ENCODE measurements at regions not wholly inside any gene's neighbourhood (a gene's known extent, or its start where the extent isn't known, plus 50 kb on each side); places are given as distances from the start of the nearest gene placed in this dataset.

DNA sequence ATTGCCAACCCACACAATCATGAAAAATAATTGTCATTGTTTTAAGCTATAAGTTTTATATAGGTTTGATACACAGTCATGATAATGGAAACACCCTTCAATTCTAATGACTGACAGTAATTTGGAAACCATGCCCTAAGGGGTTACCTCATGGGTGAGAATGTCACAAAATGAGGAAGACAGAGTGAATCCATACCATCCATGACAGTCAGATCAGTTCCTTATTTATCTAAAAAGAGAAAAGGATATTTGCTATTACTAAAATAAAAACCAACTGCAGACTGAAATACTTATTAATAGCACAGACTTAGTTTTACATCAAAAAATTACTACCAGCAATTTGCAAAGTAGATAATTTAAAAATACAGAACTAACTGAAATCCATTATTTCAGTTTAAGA, 437.8 kb downstream of the UTRN start:
- DNase-seq (ENCODE audit: low read depth, low spot score), result no peak

- no peak for DNase-seq (ENCODE audit: low read depth, low spot score)
Observed at GRCh38 chr6:144723431-144723830, 438.3 kb downstream of the UTRN start.

- DNase-seq (ENCODE audit: low read depth, low spot score), result no peak
Observed at GRCh38 chr6:144724818-144725217, 439.7 kb downstream of the UTRN start.

DNA sequence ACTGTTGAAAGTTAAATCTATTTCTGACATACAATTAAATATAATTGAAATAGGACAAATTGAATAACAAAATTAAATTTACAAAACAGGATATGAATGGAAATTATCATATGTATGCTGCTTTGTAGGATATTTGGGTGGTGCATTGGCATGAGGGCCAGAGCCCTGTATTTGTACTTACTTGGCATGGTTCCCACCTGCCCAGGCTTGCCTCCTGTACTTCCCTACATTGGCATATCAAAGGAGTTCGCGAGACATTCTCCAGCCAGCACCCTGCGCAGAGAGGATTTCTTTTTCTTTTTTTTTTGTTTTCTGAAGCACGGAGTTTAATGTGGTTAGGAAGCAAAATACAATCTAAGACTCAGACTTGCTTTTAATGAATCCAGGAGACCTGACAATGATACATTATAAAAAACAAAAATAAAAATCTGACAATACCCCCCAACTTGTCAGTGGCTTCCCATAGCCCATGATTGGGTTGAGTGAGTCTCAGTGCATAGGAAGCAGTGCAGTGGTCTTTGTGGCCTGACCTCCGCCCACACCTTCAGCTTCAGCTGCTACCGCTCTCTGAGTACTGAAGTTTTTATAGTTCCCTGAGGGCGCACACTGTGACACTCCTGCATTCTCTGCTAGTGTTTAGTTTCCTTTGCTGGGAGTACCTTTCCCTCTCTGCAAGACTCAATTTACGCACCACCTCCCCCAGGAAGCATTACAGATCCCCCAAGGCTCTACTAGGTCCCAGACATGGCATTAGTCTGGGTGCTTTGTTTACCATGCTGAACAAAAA, 440.8 kb downstream of the UTRN start:
- DNase-seq (ENCODE audit: low read depth, low spot score), result peak; percentile 51

DNA sequence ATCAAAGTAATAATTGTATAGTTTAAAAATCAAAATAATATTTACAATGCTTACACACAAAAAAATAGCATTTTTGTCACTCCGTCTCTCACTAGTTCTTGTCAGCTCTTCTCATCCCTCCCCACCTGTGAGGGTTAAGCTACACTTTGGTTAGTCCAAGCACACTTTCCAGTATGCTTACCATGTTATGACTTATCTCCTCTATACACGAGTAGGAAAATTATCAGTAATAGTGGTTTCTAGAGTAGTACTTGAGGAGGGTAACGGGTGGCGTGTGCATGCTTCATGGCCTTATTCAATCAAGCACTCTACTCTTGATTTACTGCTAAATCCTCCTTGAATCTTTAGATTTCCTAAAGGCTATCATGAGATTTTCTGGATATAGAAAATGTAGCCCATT, 443.7 kb downstream of the UTRN start:
- no peak for DNase-seq (ENCODE audit: low read depth, low spot score)

- no peak for DNase-seq (ENCODE audit: low read depth, low spot score)
Observed at GRCh38 chr6:144729502-144729901, 444.4 kb downstream of the UTRN start.

GRCh38 chr6:144730088-144730645, 445.0 kb downstream of the UTRN start:
- no peak for DNase-seq (ENCODE audit: low read depth, low spot score)

GRCh38 chr6:144731229-144731628, 446.1 kb downstream of the UTRN start:
- no peak for DNase-seq (ENCODE audit: low read depth, low spot score)

- no peak for DNase-seq (ENCODE audit: low read depth, low spot score)
Observed at GRCh38 chr6:144736763-144737162, 451.6 kb downstream of the UTRN start.

DNA sequence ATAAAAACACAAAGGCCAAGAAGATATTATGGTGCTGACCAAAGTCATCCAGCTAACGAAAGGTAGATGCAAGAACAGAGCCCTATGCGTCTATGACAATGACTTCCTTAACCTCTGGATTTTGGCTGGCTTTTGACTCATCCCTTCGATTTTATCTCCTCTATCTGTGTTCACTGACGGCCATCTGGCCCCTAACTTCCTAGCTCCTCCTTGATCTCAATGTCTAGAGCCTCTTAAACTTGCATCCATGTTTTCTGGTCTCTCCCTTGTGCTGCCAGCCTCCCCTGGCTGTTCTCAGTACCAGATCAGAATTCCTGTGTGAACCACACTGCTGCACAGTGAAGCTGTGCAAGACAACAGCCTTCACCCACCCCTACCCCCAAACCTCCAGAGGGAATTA, 452.9 kb downstream of the UTRN start:
- DNase-seq (ENCODE audit: low read depth, low spot score), result no peak

- DNase-seq (ENCODE audit: low read depth, low spot score), result no peak
Observed at GRCh38 chr6:144739873-144740272, 454.7 kb downstream of the UTRN start.

DNA sequence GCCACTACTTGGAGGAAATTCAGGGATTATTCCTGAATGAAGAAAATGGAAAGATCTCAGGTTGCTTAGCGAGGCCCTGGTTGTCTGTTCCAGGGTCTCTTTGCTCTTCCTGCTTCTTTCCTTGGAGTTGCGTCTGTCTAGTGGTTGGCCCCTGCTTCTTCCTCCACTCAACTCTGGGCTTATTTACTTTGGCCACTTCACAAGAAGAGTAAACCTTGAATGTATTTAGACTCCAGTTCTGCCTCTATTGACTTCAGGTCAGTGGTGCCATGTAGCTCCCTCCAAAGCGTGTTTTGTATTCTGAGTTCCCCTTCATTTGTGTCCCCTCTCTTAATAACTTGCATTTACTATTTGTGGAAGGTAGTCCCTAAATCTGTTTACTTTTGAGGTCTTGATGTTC, 456.5 kb downstream of the UTRN start:
- DNase-seq (ENCODE audit: low read depth, low spot score), result no peak

GRCh38 chr6:144742779-144743178, 457.6 kb downstream of the UTRN start:
- no peak for DNase-seq (ENCODE audit: low read depth, low spot score)

DNA sequence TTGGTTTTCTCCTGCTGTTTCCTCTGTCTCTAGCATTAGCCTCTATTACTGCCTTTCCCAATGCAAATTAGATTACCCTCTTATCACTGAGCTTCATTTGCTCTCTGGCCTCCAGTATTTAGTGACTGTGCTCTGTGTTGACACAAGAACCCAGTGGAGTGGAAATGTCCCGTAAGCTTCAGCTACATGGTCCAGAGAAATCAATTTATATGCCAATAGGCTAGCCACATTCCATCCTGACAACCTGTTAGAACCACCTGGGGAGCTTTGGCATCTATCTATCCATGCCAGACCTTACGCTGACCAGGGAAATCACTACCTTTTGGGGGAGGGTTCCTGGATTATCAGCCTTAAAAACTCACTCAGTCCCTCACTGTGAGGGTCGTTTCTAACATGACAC, 459.6 kb downstream of the UTRN start:
- DNase-seq (ENCODE audit: low read depth, low spot score), result no peak

DNA sequence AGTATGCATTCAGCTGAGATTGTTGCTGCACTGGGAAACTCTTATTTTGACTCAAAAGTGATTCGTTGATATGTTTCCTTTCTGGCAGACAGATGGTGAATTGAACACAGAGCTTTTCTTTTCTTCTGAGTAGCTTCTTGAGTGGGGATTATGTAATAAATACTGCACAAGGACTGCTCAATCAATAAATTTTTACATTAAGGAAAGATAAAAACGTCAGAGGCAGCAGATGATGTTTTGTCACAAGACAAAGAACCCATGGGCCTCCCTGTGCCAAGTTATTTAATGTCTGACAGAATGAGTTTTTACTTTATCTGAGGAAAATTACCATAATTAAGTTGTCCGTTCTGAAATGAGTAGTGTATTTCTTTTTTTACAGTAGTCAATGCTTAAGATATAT, 460.3 kb downstream of the UTRN start:
- DNase-seq (ENCODE audit: low read depth, low spot score), result no peak

GRCh38 chr6:144746902-144747469, 461.9 kb downstream of the UTRN start:
- DNase-seq (ENCODE audit: low read depth, low spot score), result no peak

DNA sequence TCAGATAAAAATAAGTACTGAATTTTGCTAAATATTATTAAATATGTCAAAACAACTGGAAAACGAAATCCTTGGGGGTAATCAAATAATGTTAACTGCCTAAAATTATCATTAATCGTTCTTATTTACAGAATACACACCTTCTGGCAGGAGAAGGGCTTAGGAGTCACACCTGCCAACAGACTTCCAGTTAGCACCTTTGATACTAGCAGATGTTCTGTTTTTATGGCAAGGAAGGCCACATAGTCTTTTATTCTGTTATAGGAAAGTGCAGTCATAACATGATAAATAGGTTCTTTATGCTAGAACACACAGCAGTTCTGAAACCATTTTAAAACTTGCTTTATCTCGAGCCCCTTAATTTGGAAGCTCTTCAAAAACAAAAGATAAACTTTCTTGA, 464.1 kb downstream of the UTRN start:
- no peak for DNase-seq (ENCODE audit: low read depth, low spot score)

- DNase-seq (ENCODE audit: low read depth, low spot score), result no peak
Observed at GRCh38 chr6:144753023-144753705, 468.0 kb downstream of the UTRN start.

DNA sequence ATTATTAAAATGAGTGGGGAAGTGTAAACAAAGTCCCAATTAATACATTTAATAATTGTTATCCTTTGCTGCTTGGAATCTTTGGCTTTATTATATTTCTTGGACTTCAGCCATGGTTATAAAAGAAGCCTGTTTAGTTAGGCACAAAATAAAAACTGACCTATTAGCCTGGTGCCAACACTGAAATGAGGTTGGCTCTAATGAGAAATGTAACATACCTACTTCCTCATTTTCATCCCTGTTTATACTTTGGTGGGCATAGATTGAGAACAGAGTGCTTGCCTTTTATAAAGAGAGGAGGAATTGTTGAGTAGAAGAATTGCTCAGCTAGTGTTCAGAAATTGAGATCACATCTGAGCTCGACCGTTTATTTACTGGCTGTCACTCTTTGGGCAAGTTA, 471.3 kb downstream of the UTRN start:
- no peak for DNase-seq (ENCODE audit: low read depth, low spot score)

DNA sequence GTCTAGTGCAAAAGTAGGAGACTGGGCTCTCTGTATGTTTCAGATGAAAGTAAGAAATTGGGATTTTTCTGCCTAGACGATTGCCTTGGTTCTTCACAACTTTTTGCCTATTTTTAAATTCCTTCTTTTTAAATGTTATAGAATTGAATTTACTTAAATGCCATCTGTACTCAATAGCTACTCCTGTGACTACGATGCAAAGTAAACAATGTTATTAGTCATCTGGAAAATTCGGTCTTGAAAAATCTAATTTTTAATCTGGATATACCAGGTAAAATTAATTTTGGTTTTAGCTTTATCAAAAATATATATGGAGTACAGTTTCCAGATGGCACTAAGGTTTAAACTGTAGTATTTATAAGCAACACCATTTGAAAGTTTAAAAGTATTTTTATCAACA, 472.2 kb downstream of the UTRN start:
- DNase-seq (ENCODE audit: low read depth, low spot score), result no peak

DNA sequence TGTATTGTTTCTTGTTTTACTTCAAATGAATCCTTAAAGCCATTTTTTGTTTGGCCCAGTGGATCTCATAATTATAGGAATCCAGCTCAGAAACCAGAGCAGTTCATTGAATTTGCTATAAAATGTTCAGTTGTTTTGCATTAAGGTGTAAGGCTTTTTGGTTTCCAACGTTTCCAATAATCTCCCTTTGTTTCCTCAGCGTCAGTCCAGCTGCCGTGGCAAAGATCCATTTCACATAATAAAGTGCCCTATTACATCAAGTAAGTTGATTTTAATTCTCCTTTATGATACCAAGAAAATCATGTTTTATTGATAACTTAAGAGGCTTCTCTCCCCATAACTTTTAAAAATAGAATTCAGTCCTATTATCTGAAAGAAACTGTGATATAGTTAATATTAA, 472.6 kb downstream of the UTRN start:
- DNase-seq (ENCODE audit: low read depth, low spot score), result no peak

GRCh38 chr6:144758602-144759001, 473.5 kb downstream of the UTRN start:
- DNase-seq (ENCODE audit: low read depth, low spot score), result no peak

DNA sequence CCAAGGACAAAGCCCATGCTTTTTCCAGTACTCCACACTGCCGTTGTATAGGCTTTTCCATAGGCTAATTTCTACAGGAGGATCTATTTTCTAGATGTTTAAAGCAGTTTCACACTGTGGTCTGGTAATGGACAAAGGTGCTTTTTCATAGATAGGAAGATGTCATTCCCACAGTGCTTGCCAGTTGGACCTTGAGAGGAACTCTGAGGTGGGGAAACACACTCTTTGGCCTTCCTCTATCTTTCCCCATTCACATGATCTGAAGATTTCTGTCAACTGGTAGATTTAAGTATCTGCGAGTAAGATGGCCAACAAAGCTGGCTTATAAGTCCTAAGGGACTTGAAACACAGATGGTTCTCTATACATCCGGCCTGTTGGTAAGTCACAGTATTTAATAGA, 477.3 kb downstream of the UTRN start:
- DNase-seq (ENCODE audit: low read depth, low spot score), result no peak

All from astrocyte of the hippocampus (primary cell).